A673 (cell line): ENCODE measurements at regions not wholly inside any gene's neighbourhood (a gene's known extent, or its start where the extent isn't known, plus 50 kb on each side); places are given as distances from the start of the nearest gene placed in this dataset.

Source experiments
- CTCF ChIP-seq: fragments of 300-800, 200-600 bp; sonication (generic); conservative IDR thresholded peaks from 2 replicates; pipeline ENCODE4 v1.5.1; 2017; ENCODE audit warnings: low read depth, mild to moderate bottlenecking, antibody characterized with exemption, low read length, moderate library complexity, mixed read lengths
- EZH2 ChIP-seq: fragments of 200-600 bp; sonication (generic); IDR thresholded peaks from 2 replicates; pipeline ENCODE4 v1.6.1; 2017; ENCODE audit warnings: borderline replicate concordance, low read depth, mild to moderate bottlenecking, mixed read lengths, antibody characterized with exemption, low read length; ENCODE audit not compliant: poor library complexity, severe bottlenecking

- no peak for TF ChIP-seq CTCF
- no peak for TF ChIP-seq EZH2
These were observed 384.4 kb downstream of the TNS3 start for GRCh38 chr7:47197486-47197885.
